GM18507 (cell line): ENCODE measurements at regions not wholly inside any gene's neighbourhood (a gene's known extent, or its start where the extent isn't known, plus 50 kb on each side); places are given as distances from the start of the nearest gene placed in this dataset.

ENCODE experiments used
- DNase-seq: peaks from one replicate; pipeline ENCODE4 v3.0.0; 2011; ENCODE audit warnings: low read depth; ENCODE audit not compliant: insufficient read length; ENCODE audit errors: extremely low spot score
- FAIRE-seq: peaks from 2 replicates; lab custom pipeline; 2011; peaks lifted over from hg19 to GRCh38; lab: Jason Lieb, UNC

GRCh38 chr12:88251798-88252197 is 109.7 kb downstream of the TMTC3 start:
- FAIRE-seq: no peak
- DNase-seq: no peak

GRCh38 chr12:88253371-88253978 is 111.4 kb downstream of the TMTC3 start:
- no peak for DNase-seq
- FAIRE-seq: no peak

DNA sequence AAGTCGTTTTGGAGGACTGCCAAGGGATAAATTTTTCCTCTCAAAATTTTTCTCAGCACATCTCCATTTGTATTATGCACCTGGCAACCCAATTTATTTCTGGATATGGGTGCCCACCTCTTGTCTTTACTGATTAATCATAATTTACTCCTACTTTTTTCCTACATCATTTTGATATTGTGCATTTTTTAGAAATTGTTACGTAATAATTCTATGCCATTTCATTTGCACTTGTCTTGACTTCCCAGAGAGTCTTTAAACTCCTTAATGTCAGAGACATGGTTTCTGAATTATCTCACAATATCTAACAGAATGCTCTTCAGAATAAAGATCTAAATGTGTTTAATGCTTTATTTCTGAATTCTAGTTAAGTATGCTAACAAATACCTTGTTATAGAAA is 113.1 kb downstream of the TMTC3 start:
- DNase-seq (no peak), FAIRE-seq (no peak)

DNA sequence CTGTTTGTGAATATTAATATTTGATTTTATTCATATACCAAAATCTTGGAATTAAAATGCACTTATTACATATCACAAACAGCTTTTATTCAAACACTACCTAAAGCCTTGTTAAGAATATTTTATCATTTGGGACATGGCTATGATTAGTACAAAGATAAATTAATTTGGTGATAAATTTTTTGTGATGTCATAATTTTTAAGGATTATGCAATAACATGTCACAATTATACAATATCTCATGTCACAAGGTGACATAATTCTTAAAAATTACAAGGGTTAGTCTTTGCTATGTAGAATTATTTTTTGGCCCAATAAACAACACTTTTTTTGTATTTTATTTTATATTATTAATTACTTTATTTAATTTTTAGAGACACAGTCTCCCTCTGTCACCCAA is 113.7 kb downstream of the TMTC3 start:
- DNase-seq (no peak), FAIRE-seq (no peak)

GRCh38 chr12:88258396-88258795 is 116.3 kb downstream of the TMTC3 start:
- FAIRE-seq: no peak
- DNase-seq: no peak

DNA sequence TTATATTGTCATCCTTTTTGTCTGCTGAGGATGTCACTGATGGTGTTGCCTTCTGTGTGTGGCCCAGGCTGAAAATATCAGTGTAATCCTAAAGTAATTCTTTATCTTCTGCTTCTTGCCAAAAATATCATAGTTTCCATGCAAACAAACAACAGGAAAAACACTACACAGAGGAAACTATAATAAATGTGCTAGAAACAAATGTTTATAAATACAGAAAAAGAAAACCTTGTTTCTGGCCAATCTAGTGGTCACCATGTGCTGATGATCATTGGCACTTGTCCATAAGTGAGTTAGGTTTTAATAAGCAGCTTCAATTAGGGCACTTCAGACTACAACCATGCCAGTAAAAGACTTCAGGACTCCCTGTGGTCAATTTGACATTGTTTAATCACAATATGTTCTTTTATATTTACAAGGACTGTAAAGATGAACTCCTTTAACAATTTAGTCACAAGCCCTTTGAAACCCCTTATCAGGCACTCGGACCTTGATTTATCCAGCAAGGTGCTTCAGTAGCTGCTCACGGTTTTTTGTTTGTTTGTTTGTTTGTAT is 124.8 kb downstream of the TMTC3 start:
- no peak for DNase-seq
- no peak for FAIRE-seq

DNA sequence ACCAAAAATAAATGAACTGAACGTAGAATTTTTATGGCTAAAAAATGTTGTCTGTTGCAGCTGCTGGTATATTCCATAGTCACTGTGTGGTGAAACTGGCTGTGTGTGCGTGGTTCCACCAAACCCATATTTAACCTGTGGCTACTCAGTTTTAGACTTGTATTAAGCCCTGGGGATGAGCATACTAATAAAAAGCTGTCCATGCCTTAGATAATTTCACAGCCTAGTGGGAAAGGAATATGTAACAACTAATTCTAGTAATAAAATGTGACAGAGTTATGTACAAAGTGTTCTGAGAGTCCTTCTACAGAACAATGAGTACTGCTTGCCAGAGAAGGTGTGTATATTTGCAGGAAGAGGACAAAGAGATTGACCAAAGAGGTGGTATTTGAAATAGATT is 125.5 kb downstream of the TMTC3 start:
- no peak for FAIRE-seq
- DNase-seq: no peak

DNA sequence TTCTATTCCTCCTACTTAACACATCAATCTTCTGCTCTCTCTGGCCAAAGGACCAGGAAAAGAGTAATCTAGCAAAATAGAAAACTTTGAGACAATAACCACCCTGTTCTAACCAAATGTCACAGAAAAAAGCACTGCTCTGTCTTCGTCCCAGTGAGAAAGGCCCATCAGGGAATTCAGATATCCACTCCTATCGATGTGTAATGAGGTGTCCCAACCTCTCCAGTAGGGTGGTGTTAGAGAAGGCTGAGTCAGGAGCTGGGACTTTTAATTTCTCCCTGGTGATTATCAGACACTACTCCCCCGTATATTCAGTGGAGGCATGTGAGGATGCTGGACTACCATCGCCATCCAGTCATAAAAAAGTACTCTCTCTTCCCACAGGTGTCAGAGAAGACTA is 130.3 kb downstream of the TMTC3 start:
- DNase-seq: no peak
- FAIRE-seq: no peak

GRCh38 chr12:88273450-88273849 is 131.3 kb downstream of the TMTC3 start:
- DNase-seq (no peak), FAIRE-seq (no peak)

DNA sequence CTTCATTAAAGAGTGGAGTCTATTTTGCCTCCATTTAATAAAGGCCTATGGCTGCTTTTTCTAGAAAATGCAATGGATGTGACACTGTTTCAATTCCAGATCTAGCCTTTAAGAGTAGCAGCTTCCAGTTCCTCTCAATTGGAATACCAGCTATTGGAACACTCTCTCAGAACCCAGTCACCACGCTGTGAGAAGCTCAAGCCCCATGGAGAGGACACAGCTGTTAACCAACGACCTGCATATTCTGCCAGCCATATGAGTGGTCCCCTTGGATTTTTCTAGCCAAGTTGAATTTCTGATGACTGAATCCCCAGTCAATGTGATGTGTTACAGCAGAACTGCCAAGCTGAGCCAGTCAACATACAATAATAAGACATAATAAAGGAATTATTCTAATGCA is 131.8 kb downstream of the TMTC3 start:
- DNase-seq (no peak), FAIRE-seq (no peak)

DNA sequence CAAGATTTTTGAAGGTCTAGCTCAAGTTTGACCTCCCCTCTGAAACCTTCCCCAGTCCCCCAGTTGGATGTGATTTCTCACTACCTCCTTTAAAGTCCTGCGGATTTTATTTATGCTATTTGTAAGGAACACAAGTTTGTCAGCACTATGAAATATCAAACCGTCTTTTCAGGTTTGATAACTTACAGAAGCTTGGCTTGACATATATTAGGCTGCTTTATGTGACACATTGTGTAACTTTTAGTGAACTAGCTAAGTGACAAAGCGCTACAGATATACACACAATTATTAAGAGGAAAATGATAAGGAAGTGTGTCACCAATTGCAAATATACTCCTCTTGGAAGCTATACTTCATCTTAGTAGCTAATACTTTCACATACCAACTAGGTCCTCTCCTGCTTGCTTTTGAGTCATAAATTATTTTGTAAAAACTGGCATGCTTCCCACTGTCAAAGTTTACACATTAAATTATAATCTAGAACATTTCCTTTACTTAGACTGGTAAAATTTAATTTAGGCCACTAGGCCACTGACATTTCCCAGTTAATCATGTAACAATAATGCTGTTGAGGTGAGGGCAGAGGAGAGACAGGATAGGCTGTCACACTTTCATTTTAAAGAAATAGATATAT is 149.5 kb downstream of the TMTC3 start:
- FAIRE-seq: no peak

DNA sequence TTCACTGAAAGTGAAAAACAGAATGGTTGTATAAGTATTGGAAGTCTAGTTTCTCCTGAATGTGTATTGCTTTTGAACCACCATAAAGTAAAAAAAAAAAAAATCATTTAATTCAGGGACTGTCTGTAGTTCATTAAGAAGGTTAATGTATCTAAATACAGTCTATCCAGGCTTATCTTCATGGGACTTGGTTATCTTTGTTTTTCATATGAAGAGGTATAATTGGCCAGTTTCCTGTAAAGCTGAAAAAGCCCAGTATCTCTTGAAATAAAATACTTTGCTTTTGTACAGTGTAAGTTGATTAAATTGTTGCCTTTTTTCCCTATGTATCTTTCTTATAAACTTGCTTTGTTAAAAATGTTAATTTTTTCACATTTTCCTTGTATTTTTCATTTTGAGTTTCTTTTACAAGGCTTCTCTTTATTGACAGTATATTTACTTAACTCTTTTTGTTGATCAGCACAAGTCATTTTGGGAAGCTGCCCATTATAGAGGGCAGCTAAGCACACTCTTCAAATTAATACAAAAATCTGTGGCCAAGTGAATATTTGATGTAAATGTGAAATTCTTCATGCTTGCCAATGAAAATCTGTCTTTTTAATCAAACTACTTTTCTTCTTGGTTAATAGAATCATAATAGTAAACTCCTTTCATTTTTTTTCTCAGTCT is 156.0 kb downstream of the TMTC3 start:
- FAIRE-seq (no peak), DNase-seq (no peak)

More for the DNA sequence above, 149.5 kb downstream of the TMTC3 start:
- DNase-seq: no peak

GRCh38 chr12:88298761-88299242 is 156.7 kb downstream of the TMTC3 start:
- FAIRE-seq: peak; percentile 35

GRCh38 chr12:88299567-88300101 is 157.5 kb downstream of the TMTC3 start:
- FAIRE-seq (peak; percentile 86), DNase-seq (peak; percentile 4)

More at GRCh38 chr12:88298761-88299242, 156.7 kb downstream of the TMTC3 start:
- no peak for DNase-seq

DNA sequence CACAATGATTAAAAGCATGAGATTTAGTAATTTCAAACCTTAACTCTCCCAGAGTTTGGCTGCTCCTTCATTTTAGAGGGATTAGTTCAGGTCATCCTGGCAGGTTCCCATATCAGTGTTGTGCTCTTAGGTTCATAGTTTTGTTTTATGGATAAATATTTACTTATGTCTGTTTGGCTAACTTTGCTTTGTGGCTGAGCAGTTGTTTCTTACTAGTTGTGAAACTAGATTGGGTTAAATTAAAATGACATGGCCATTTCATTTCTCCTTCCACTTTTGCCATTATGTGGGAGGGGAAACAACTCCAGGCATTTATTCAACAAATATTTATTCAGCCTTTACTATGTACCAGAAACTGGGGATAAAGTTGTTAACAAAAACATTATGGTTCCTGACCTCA is 158.8 kb downstream of the TMTC3 start:
- DNase-seq (no peak), FAIRE-seq (peak; percentile 12)

DNA sequence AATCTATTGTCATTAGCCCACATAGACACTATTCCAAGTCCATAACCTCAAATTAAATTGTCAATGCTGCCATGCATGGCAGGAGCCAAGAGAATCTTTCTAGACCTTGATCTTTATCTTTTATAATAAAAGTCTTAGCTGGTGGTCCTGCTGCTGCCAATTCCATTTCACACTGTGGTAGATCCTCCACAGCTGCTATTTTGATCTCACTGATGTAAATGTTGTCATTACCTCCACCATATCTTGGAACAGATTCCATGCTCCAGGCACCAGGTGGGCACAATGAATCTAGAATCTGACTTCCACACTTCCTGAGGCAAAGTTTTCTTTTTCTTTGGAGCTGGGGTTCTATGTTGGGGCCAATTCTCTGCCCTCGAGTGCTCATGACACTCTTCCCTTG is 161.2 kb downstream of the TMTC3 start:
- no peak for FAIRE-seq
- no peak for DNase-seq

DNA sequence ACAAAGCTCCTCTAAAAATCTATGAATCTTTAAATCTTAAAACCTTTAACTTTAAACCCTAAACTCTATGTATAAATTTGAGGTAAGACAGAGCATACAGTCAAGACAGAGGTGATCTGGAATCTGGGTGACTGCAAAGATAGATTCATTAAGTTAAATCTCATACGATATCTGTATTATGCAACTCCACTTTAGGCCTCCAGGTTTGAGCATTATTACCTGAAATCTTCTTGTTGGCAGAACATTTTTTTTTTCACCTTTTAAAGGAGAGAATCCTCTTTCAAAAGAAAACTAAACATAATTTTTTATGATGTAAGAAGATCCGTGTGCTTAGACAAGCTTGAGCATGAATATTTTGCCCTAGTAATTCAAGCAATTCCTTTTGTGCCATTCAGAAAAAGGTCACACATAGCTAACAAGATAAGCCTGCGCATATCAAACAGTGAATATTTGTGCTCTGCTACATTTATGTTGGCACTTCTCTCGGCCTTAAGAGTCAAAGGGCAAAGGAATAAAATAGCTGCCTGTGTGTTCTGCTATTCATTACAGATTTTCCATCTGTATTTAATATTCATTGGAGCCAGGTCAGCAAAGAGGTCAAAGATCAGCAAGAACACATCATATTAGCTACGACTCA is 163.3 kb downstream of the TMTC3 start:
- FAIRE-seq (no peak), DNase-seq (no peak)

GRCh38 chr12:88306471-88307069 is 164.5 kb downstream of the TMTC3 start:
- FAIRE-seq: no peak

DNA sequence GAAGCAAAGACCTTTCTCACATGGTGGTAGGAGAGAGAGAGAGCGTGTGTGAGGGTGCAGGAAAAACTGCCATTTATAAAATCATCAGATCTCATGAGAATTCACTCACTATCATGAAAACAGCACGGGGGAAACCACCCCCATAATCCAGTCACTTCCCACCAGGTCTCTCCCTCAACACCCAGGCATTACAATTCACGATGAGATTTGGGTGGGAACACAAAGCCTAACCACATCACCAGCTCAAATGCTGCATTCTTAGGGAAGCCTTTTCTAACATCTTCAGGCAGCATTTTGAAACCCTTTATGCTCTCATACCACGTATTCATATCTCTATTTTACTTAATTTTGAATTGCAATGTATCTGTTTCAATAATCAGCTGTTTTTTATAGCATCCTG is 165.9 kb downstream of the TMTC3 start:
- DNase-seq: no peak

More at GRCh38 chr12:88306471-88307069, 164.5 kb downstream of the TMTC3 start:
- no peak for DNase-seq

More for the DNA sequence above, 165.9 kb downstream of the TMTC3 start:
- no peak for FAIRE-seq
